Middle frontal gyrus (tissue), 1 donor: ENCODE measurements at regions not wholly inside any gene's neighbourhood (a gene's known extent, or its start where the extent isn't known, plus 50 kb on each side); places are given as distances from the start of the nearest gene placed in this dataset.

Experiments
- DNase-seq: peaks from one replicate; pipeline ENCODE4 v3.0.0-alpha.2; 2015; ENCODE audit warnings: low spot score; ENCODE audit errors: extremely low spot score

DNA sequence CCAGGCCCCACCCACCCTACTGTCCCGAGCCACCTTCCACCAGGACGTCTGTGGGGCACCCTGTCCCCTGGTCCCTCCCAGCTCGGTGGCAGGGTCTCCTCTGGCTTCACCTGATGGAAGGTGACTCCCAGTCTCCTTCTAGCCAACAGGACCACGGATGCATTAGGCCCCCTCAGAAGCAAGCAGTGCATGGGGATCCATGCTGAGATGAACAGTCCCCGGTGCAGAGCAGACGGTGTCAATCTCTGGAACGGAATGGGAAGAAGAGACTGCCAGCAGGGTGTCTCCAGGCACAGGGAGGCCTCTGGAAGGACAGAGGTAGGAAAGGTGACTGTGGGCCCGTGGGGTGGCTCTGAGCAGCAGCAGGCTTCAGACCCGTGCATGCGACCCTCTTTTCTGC, 65.2 kb upstream of the FZD7 start:
- no peak for DNase-seq

DNA sequence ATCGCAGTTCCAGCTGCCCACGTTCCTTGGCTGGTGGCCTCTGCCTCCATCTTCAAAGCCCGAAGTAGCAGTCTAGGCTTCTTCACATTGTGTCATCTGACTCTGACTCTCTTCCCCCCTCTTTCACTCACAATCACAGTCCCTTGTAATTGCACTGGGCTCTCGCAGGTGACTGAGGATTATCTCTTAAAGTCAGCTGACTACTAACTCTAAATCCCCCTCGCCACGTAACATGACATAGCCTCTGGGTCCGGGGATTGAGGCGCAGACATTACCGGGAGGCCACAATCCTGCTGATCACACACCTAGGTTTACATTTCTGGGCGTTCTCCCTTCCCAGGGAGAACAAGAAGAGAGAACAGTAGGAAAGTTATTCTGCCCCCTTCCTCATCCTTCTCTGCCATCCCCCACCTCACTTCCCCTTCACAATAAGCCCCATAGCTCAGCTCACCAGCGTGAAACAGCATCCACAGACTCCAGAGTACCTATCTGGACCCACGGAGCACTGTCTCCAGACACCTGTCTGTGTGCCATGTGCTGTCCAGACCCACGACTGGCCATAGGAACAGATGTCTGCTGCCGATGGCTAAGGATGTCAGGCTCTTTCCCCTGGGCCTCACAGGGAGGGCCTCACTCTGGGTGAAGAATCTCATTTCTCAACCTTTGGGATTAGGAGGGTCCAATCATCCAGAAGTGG, 64.3 kb upstream of the FZD7 start:
- DNase-seq: no peak

DNA sequence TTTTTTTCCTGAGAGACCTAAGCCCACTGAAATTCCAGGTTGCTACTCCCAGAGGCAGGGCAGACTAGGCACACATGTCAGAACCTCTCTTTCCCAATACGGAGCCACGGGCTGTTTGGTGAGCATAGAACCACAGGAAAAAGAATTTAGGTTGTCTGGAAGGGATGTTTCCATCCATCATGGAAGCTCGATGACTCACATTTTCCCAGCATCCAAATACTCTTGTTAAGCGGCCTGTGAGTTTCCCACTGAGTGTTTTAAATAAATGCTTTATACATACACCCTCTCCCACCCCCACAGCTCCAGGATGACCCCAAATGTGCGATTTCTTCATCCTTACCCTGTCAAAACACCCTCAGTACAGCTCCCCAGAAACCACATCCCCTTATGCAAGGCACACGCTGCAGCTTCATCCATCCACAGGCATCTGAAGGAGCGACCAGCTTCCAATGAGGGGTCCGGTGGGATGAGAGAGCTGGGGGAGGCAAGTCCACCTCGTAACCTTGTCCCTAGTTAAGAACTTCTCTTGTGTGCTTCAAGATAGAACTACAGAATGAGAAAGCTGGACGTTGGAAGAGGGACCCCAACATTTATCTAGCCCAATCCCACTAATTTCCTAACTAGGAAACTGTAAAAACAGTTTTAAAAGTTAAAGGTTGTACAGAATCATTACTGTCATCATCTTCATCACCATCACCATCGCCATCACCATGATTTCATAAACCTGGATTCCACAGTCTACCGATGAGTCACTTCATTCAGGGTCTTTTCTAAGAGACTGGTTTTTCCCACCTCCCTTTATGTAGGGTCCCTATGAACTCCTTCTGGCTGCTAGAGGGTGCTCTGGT, 63.5 kb upstream of the FZD7 start:
- DNase-seq: no peak

DNA sequence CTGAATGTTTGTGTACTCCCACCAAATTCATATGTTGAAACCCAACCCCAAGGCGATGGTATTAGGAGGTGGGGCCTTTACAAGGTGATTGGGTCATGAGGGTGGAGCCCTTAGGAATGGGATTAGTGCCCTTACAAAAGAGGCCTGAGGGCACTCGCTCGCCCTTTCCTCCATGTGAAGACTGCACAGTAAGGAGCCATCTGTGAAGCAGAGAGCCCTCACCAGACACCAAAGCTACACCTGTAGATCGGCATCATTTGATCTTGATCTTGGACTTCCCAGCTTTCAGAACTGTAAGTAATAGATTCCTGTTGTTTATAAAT, 62.9 kb upstream of the FZD7 start:
- DNase-seq: no peak

DNA sequence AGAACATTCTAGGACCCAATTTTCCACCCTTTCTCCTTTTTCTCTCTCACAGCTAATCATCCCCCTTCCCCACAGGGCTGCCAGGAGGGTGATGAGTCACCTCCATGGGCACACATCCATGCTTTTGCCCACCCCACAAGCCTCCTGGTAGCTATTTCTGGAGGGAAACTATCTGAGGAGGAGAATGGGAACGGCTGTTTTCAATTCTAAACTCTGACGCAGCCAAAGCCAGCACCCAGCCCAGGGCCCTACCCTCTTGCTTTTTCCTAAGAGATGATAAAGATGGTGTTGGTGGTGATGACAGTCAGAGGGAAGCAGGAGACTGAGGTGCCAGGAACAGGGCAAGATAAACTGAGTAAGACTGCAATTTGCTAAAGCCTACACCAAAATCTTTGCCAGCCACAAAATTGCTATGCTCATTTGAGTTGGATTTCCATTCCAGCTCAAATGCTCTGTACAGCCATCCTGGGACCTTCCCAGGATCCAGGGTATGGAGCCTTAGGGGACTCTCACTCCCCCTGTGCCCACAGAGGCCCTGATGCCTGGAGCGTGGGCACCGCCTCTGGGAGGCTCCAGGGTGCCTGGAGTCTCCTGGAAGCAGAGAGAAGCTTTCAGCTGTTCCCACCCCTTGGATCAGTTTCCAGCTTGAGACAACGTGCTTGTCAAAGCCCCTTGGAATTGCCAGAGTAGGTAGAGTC, 62.0 kb upstream of the FZD7 start:
- DNase-seq: peak; percentile 16

DNA sequence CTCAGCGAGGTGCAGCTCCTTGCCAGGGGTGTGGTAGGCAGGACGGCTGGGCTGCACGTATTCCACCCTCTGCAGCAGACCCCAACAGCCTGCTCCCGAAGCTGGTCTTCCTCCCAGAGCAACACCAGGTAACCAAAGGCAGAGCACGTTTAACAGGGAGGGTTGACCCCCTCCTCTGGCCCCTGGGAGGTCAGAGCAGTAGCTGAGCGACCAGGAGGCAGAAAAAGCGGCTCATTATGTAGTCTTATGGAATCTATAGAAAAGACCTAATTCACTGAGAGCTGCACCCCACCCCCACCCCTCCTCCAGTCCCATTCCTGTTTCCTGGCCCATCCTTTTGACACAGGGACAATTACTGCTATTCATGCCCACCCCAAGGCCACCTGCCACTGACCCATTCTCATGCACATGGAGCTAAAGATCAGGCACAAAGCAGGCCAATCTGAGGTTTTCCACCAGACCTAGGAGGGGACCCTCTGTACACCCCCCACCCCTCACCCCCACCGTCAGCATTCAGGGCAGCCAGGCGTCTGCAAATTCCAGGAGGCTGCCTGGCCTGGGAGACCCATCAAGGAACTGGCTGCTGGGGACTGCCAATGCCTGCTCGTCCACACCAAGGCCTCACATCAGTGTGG, 60.9 kb upstream of the FZD7 start:
- no peak for DNase-seq

DNA sequence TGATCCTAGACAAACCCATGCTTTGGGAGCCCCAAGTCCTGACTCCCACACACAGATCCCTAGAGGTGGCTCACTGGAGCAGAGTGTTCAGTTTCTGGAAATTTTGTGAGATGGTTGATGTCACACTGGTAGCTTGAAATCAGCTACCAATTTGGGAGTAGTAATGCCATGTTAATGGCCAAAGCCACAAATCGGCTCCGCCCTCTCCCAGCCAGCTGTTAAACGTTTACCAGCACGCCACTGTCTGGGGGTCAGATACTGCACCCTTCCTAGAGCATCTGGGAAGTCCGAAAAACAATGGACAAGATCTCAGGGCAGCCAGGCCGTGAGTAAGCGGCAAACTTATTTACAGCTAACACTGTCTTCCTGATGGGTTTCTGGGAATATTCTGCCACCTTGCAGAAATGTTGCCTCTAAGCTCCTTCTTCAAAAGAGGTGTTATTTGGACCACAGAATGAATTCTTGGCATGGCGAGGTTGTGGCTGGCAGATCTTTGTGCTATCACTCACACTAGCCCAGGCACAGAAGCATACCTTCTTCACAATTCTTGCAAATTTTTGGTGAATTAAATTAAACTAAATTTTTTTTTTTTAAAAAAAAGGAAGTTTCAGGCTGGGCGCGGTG, 60.2 kb upstream of the FZD7 start:
- DNase-seq: no peak

DNA sequence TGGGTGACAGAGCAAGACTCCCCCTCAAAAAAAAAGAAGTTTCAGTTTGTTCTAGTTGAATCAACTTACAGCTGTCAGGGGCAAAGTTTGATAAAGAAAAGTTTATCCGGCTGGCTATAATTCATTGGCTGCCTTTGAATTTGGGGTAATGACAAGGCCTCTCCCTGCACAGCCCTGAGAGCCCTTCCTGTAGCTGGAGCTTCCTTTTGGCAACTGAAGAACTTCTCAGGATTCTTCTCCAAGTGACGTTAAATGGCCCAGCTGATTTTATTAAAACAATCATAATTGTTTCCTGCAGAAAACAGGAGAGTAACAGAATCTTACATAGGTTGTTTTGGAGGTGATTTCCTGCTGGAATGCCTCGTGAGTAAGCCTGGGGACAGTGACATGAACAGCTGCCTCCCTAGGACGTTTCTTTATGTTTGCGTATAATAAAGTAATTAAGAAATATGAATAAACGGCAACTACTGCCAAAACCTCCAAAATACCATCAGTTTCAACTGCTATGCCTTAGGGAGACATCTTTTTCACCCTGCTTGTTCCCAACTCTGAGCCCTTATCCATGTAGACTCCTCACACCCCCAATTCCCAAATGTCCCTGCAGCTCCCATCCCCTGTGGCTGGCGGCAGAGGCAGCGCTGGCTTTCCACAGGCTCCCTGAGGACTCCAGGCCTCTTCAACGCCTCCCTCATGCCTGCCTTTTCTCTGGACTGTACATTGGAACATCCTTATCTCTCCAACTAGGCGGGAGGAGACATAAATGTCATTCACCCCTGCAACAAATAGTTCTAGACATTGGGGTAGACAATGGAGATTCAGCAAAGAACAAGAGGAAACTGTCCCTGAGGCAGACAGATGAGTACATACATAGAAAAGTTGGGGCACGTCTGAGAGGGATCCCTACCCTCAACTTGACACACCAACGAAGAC, 59.2 kb upstream of the FZD7 start:
- DNase-seq: no peak

DNA sequence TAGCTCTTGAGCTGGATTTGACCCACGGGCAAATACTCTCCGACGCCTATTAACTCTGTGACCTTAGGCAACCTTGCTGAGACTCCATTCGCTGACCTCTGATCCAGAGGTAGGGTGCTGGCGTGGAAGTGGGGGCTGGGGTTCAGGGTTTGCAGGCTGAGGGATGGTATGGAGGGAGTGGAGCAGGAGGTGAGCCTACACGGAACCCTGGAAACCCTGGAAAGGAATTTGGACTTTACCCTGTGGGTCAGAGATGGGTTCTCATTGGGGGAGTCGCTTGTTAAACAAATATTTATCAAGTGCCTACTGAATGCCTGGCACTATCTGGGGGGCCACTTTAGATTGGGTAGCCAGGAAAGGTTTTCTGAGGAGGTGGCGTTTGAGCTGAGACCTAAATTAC, 58.2 kb upstream of the FZD7 start:
- DNase-seq: no peak

DNA sequence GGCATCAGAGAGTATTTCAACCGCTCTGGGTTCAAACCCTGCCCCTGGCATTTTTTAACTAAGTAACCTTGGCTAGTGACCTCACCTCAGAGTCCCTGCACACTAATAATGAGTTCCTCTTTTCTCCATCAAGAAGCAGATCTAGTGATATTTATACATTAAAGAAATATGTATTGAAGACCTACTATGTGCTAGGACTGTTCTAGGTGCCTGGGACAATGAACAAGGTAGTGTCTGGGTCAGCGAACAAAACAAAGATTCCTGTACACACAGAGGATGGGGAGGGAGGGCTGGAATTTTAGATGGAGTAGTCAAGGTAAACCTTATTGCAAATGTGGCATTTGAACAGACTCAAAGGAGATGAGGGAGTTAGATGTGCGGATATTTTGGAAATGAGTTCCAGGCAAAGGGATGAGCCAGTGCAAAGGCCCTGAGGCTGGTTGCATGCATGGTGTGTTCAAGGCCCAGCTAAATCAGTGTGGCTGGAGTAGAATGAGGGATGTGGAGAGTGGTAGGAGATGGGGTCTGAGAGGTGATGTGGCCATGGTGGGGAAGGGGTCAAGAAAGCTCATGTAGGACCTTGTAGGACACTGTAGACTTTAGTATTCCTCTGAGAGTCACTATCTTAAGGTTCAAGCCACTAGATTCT, 57.6 kb upstream of the FZD7 start:
- DNase-seq: no peak

DNA sequence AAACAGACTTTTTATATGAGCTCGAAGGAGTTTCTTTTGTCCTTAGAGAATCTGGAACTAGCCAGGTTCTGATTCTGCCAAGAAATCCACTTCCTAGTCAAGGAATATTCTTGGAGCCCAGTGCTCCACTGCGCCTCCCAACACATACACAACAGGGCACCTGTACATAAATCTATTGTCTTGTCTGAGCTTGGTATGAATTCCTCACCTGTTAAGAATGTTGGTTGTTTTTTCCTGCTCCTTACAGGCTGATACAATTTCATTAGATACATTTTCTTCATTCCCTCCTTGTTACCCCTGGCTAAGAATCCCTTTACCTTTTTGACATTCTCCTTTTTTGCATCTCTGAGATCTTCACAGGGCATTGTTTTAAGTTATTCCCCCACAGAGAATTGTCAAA, 56.0 kb upstream of the FZD7 start:
- DNase-seq: no peak

DNA sequence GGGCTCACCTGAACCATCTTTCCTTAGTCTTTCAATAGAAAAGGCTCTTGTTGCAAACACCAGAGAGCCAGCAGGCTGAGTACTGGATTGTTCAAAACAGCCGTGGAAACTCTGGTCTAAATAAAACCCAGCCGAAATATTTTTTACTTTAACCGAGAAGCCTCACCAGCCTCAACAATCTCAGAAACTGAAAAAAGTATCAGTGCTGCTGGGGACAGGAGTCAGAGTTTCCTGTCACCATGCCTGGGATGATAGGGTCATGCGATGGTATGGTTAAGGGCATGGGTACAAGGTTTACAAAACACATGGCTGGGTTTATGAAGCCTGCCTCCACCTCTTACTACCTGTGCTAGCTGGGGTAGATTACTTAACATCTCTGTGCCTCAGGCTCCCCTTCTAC, 55.3 kb upstream of the FZD7 start:
- no peak for DNase-seq

DNA sequence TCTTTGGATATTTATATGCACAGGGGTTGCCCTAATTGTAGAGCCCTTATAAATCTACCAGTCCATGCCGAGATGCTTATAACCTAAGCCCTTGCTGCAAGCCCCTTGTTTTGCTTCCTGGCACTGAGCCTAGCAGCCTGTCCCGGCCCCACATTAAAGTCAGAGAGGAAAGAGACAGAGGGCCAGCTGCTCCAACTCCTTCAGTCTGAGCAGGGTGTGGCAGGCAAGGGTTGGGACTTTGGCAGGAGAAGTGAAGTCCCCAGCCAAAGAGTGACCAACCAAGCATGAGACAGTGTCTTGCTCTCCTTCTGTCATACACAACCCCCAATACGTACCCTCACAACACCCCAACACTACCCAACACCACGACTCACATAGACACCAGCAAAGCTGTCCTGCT, 54.7 kb upstream of the FZD7 start:
- no peak for DNase-seq

DNA sequence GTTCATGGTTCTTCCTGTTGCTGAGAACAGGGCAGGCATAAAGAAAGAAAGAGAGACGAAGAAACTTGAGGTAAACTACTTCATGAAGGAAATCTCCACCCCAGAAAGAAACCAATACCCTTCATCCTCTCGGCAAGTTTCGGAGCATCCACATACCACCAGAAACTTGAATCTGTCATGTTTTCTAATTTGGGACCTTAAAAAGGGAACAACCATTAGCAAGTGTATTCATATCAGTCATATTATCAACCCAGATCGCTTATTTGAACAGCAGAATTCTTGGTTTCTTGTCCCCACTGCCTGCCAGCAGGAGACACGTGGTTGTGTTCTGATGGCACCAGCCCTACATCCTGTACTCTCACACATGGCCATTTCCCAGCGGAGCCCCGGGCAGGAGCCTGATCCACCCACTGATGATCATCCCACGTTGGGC, 53.2 kb upstream of the FZD7 start:
- no peak for DNase-seq

DNA sequence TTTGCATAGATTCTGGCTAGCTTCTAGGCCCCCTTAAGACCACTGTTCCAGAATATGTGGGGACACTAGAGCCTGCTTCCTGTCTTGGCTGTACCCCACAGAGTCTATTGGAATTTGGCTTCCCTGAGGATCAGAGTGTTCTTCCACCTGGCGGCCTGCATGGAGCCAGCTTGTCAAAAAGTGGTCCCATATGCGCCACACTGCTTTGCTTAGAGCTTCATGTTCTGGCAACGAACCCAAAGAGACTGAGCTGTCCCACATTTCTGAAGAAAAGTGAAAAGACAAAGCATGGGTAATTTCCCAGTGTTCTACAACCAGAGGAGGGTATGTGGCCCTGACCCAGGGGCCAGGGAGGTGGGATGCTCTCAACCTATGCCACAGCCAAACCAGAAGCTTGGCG, 52.7 kb upstream of the FZD7 start:
- DNase-seq: no peak

DNA sequence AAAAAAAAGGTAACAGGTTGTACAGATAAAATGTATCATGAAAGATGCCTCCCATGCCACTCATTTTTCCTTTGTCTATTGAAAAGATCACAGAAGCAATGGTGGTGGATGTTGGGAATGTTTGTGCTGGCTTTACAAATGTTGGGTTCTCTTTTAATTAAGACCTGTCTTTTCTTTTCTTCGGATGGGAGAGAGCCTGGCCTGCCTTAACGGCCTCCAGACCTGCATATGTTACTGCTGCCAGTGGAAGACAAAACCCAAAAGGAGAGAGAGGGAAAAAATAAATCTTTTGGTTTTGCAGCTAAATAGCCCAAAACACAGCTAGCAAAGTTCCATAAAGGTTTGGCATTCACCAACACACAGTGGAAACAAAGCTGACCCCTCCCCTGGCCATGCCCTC, 50.5 kb upstream of the FZD7 start:
- DNase-seq: no peak

DNA sequence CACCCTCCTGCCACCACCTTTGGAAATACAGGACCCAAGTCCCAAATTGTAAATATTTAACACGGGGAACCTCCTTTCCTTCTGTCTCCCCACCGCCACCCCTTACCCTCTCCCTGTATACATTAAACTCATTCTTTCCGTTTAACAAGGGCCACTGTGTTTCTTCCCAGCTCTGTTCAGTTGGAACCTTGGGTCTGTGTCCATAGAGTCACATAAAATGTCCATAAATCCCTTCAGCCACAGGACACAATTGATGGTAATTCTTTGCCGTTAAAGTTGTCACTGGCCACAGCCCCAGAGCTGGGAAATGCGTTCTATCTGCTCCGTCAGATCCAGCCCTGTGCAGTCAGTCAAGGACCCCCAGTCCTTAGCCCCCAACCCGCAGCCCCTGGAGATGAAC, 49.9 kb upstream of the FZD7 start:
- no peak for DNase-seq
